Neuronal stem cell (in vitro differentiated cells): ENCODE measurements at regions not wholly inside any gene's neighbourhood (a gene's known extent, or its start where the extent isn't known, plus 50 kb on each side); places are given as distances from the start of the nearest gene placed in this dataset.

Experiments used
- DNase-seq: peaks from one replicate; pipeline ENCODE4 v3.0.0-alpha.2; 2013; ENCODE audit warnings: low spot score
- H2AFZ ChIP-seq: one replicate; pipeline ENCODE4 v1.6.1; 2013; ENCODE audit warnings: mild to moderate bottlenecking, low read length, inconsistent platforms
- H2AK5ac ChIP-seq: 2 replicates; pipeline ENCODE4 v1.6.1; 2013; ENCODE audit warnings: low read depth, mild to moderate bottlenecking, inconsistent platforms, low read length, moderate library complexity, mixed read lengths
- H2BK120ac ChIP-seq: 2 replicates; pipeline ENCODE4 v1.6.1; 2013; ENCODE audit warnings: low read depth, mild to moderate bottlenecking, inconsistent platforms, low read length, moderate library complexity, mixed read lengths
- H2BK12ac ChIP-seq: one replicate; pipeline ENCODE4 v1.6.1; 2013; ENCODE audit warnings: low read length, inconsistent platforms
- H2BK15ac ChIP-seq: 2 replicates; pipeline ENCODE4 v1.6.1; 2013; ENCODE audit warnings: mild to moderate bottlenecking, low read length, inconsistent platforms, mixed read lengths
- H2BK5ac ChIP-seq: one replicate; pipeline ENCODE4 v1.6.1; 2013; ENCODE audit warnings: inconsistent platforms, mild to moderate bottlenecking, low read length, moderate library complexity
- H3K14ac ChIP-seq: one replicate; pipeline ENCODE4 v1.6.1; 2013; ENCODE audit warnings: low read length, inconsistent platforms
- H3K18ac ChIP-seq: 2 replicates; pipeline ENCODE4 v1.6.1; 2013; ENCODE audit warnings: low read length, inconsistent platforms
- H3K23ac ChIP-seq: 2 replicates; pipeline ENCODE4 v1.6.1; 2013; ENCODE audit warnings: low read depth, mild to moderate bottlenecking, mixed read lengths, low read length, inconsistent platforms; ENCODE audit not compliant: poor library complexity
- H3K27ac ChIP-seq: replicated peaks from 3 replicates; pipeline ENCODE4 v1.5.1; 2013; ENCODE audit warnings: low read length, inconsistent platforms
- H3K27me3 ChIP-seq, 3 experiments: 2 replicates each; pipeline ENCODE4 v1.6.1; 2013; ENCODE audit warnings: low read length in 3 of 3, mild to moderate bottlenecking in 2 of 3, inconsistent platforms in 1 of 3, low read depth in 1 of 3, mixed read lengths in 1 of 3, moderate library complexity in 1 of 3; ENCODE audit not compliant: control insufficient read depth in 3 of 3, insufficient read depth in 3 of 3
- H3K36me3 ChIP-seq, 2 donors: replicated peaks in 1 of 2; 2 replicates each; pipeline ENCODE4 v1.6.1; 2013; ENCODE audit warnings: low read length in 2 of 2; ENCODE audit not compliant: control insufficient read depth in 2 of 2, insufficient read depth in 2 of 2
- H3K4ac ChIP-seq: 2 replicates; pipeline ENCODE4 v1.6.1; 2013; ENCODE audit warnings: inconsistent platforms, mild to moderate bottlenecking, low read length, moderate library complexity
- H3K4me1 ChIP-seq, 2 donors: 1 replicate in 1 of 2; 2 replicates in 1 of 2; pipeline ENCODE4 v1.6.1; 2013; ENCODE audit warnings: low read length in 2 of 2, low read depth in 1 of 2; ENCODE audit not compliant: control insufficient read depth in 2 of 2, insufficient read depth in 1 of 2
- H3K4me2 ChIP-seq: one replicate; pipeline ENCODE4 v1.6.1; 2013; ENCODE audit warnings: mild to moderate bottlenecking, low read length, inconsistent platforms; ENCODE audit not compliant: insufficient read depth, poor library complexity, severe bottlenecking
- H3K4me3 ChIP-seq, 2 donors: 2 replicates each; pipeline ENCODE4 v1.5.1; 2013; ENCODE audit warnings: low read length in 2 of 2, mild to moderate bottlenecking in 2 of 2, inconsistent platforms in 1 of 2, moderate library complexity in 1 of 2
- H3K79me1 ChIP-seq: one replicate; pipeline ENCODE4 v1.6.1; 2013; ENCODE audit warnings: low read depth, mild to moderate bottlenecking, inconsistent platforms, low read length, moderate library complexity
- H3K9ac ChIP-seq: one replicate; pipeline ENCODE4 v1.6.1; 2013; ENCODE audit warnings: mild to moderate bottlenecking, low read depth, low read length, inconsistent platforms; ENCODE audit not compliant: poor library complexity
- H3K9me3 ChIP-seq, 2 donors: replicated peaks in 1 of 2; 2 replicates each; pipeline versions ENCODE3 to v1.6.1; 2013; ENCODE audit warnings: low read length in 2 of 2, mild to moderate bottlenecking in 2 of 2, inconsistent platforms in 1 of 2, low read depth in 1 of 2, mixed read lengths in 1 of 2, moderate library complexity in 1 of 2; ENCODE audit not compliant: control insufficient read depth in 2 of 2, insufficient read depth in 1 of 2
- H4K8ac ChIP-seq: one replicate; pipeline ENCODE4 v1.6.1; 2013; ENCODE audit warnings: low read depth, mild to moderate bottlenecking, inconsistent platforms, low read length, moderate library complexity
- H4K91ac ChIP-seq: one replicate; pipeline ENCODE4 v1.6.1; 2013; ENCODE audit warnings: low read length, low read depth, mild to moderate bottlenecking, inconsistent platforms; ENCODE audit not compliant: poor library complexity
- WGBS, 2 donors: extraction: QIAGEN DNeasy Blood & Tissue Kit; methylation state at CpG; one replicate each; pipeline ENCODE4 v1.1.7; 2013; ENCODE audit warnings: missing lambda C conversion rate in 2 of 2, mixed read lengths in 1 of 2; ENCODE audit not compliant: insufficient read length in 2 of 2, insufficient replicate concordance in 1 of 2; ENCODE audit errors: extremely low coverage in 2 of 2; 5-methylcytosine and 5-hydroxymethylcytosine counted together

DNA sequence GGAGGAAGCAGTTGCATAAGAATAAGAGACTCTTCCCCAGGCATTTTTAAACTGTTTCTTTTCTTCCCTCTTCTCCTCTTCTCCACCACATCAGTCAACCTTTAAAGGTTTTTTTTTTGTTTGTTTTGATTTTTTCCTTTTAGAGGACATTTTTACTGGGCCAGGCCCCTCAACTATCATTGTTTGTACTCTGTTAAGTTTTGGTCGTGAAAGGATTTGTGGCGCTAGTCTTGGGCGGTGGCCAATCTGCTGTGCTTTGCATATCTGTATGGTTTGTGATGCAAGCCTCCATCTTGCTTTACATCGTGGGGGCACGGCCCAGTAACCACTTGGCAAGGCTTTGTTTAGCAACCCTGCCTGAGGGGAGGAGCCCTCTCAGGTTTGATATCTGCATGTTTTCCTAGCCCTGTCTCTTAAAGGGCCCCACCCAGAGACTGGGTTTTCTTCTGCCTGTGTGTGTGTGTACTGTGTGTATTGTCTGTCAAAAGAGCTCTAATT lies 101.9 kb upstream of the SLITRK2 start:
- H3K27me3 ChIP-seq = no peaks in the 10 kb centered on the region
- no peak overlapping the region for H2BK12ac ChIP-seq
- H2BK15ac ChIP-seq = no peak overlapping the region
- no peaks in the 10 kb centered on the region for H3K36me3 ChIP-seq
- H3K4ac ChIP-seq = no peak overlapping the region
- H2BK120ac ChIP-seq = no peak overlapping the region
- H3K14ac ChIP-seq = no peak overlapping the region
- no peaks in the 10 kb centered on the region for H3K4me1 ChIP-seq
- H3K27ac ChIP-seq = no peak overlapping the region
- no peaks in the 10 kb centered on the region for H3K9me3 ChIP-seq
- no peak overlapping the region for H3K9ac ChIP-seq
- no peak overlapping the region for H3K18ac ChIP-seq
- H4K91ac ChIP-seq = no peak overlapping the region
- H3K79me1 ChIP-seq = no peaks in the 10 kb centered on the region
- no peak overlapping the region for H3K4me2 ChIP-seq
- no peak overlapping the region for H3K4me3 ChIP-seq
- H4K8ac ChIP-seq = no peak overlapping the region
- H2AK5ac ChIP-seq = no peak overlapping the region
- WGBS, 2 donors = no CpG with 5 or more reads among the region's 5 CpGs
- no peak overlapping the region for H3K23ac ChIP-seq
- no peak overlapping the region for H2BK5ac ChIP-seq
- DNase-seq = no peak
- H2AFZ ChIP-seq = no peak overlapping the region

DNA sequence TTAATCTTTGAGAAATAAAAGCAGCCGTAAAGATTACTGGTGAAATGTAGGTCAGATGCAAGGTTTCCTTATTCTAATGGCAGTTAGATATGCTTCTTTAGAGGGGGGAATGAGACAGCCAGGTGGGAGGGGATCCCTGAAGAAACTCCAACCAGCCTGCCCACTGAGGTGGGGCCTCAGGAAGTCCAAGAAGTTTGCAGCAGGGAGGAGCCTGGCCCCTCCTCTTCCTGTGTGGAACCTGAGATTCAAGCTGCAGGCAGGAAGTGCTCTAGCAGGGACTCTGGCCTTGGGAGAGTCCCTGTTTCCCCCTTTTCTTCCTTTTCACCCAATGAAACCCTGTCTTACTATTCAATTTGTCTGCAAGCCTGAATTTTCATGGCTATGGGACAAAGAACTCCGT lies 101.4 kb upstream of the SLITRK2 start:
- no peak overlapping the region for H2BK15ac ChIP-seq
- H2AFZ ChIP-seq = peak overlapping the region; percentile 59
- H3K9me3 ChIP-seq = no peaks in the 10 kb centered on the region
- no peak overlapping the region for H3K27ac ChIP-seq
- H3K36me3 ChIP-seq = no peaks in the 10 kb centered on the region
- DNase-seq = no peak
- no peaks in the 10 kb centered on the region for H3K27me3 ChIP-seq
- no peak overlapping the region for H3K4me3 ChIP-seq
- WGBS, 2 donors = no CpG with 5 or more reads among the region's 2 CpGs
- no peak overlapping the region for H3K4ac ChIP-seq
- H3K23ac ChIP-seq = no peak overlapping the region
- no peak overlapping the region for H2BK120ac ChIP-seq
- no peak overlapping the region for H3K14ac ChIP-seq
- no peak overlapping the region for H3K18ac ChIP-seq
- H2AK5ac ChIP-seq = no peak overlapping the region
- no peak overlapping the region for H2BK12ac ChIP-seq
- no peak overlapping the region for H3K9ac ChIP-seq
- no peak overlapping the region for H4K91ac ChIP-seq
- no peak overlapping the region for H3K4me2 ChIP-seq
- H3K4me1 ChIP-seq = no peaks in the 10 kb centered on the region
- no peak overlapping the region for H4K8ac ChIP-seq
- no peak overlapping the region for H2BK5ac ChIP-seq
- no peaks in the 10 kb centered on the region for H3K79me1 ChIP-seq

DNA sequence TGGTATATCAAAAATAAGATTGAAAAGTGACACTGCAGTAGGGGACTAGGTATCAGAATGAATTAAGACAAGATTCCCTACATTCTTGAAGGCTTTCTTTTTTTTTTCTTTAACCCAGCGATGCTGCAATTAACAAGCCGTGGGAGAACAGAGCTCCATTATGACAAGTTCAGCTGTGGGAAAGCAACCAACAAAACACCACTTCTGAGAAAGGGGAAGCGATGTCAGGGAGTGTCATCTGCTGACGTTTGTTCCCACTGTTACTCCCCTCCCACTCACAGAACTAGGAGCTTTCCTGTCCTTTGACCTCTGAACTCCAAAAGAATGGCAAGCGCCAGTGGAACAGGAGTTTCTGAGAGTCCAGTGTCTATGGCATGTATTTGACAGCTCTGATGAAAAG lies 90.2 kb upstream of the SLITRK2 start:
- H2BK15ac ChIP-seq = no peak overlapping the region
- no peak for DNase-seq
- H3K4me1 ChIP-seq = peaks cover 0 to 4% of the 10 kb centered on the region in 2 donors

DNA sequence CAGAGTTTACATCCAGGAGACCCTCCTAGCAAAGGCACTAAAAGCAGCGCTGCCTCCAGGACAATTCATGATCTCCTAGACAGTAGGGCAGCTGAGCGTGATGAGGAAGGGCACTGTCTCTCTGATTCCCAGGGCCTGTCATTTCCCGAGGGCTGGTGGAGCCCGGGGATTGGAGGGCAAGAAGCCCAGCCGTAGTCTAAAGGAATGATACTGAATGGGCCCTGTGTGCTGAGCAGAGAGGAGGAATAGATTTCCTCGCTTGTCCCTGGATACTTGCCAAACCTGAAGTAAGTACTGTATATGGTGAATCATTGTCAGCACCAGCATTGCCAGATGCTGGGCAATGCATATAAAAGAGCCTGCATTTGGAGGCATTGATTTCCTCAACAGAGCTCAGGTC lies 88.0 kb upstream of the SLITRK2 start:
- no peak overlapping the region for H2BK15ac ChIP-seq
- no peak overlapping the region for H3K4me2 ChIP-seq
- H2AFZ ChIP-seq = no peak overlapping the region
- H3K27me3 ChIP-seq = no peaks in the 10 kb centered on the region
- H3K4me1 ChIP-seq = peaks cover 0 to 4% of the 10 kb centered on the region in 2 donors
- no peak overlapping the region for H4K91ac ChIP-seq
- no peak overlapping the region for H2BK5ac ChIP-seq
- no peaks in the 10 kb centered on the region for H3K9me3 ChIP-seq
- H3K79me1 ChIP-seq = no peaks in the 10 kb centered on the region
- no peak for DNase-seq
- H3K14ac ChIP-seq = no peak overlapping the region
- no peak overlapping the region for H3K9ac ChIP-seq
- H2AK5ac ChIP-seq = no peak overlapping the region
- H2BK120ac ChIP-seq = no peak overlapping the region
- no peak overlapping the region for H4K8ac ChIP-seq
- H3K23ac ChIP-seq = no peak overlapping the region
- no peaks in the 10 kb centered on the region for H3K36me3 ChIP-seq
- WGBS, 2 donors = no CpG with 5 or more reads among the region's 6 CpGs
- no peak overlapping the region for H3K18ac ChIP-seq
- H2BK12ac ChIP-seq = no peak overlapping the region
- H3K4me3 ChIP-seq = no peak overlapping the region
- no peak overlapping the region for H3K4ac ChIP-seq
- no peak overlapping the region for H3K27ac ChIP-seq

More for the DNA sequence above, 90.2 kb upstream of the SLITRK2 start:
- no peak overlapping the region for H3K14ac ChIP-seq
- H3K27ac ChIP-seq = peak overlapping the region; percentile 49
- no peaks in the 10 kb centered on the region for H3K27me3 ChIP-seq
- no peak overlapping the region for H2BK12ac ChIP-seq
- no peak overlapping the region for H3K18ac ChIP-seq
- no peak overlapping the region for H3K23ac ChIP-seq
- H3K4ac ChIP-seq = no peak overlapping the region
- H3K9me3 ChIP-seq = no peaks in the 10 kb centered on the region
- H3K4me2 ChIP-seq = no peak overlapping the region
- no peaks in the 10 kb centered on the region for H3K79me1 ChIP-seq
- H2AFZ ChIP-seq = no peak overlapping the region
- no peak overlapping the region for H4K91ac ChIP-seq
- H2BK5ac ChIP-seq = no peak overlapping the region
- H3K4me3 ChIP-seq = no peak overlapping the region
- no peak overlapping the region for H4K8ac ChIP-seq
- H3K36me3 ChIP-seq = no peaks in the 10 kb centered on the region
- WGBS, 2 donors = no CpG with 5 or more reads among the region's 5 CpGs
- H2BK120ac ChIP-seq = no peak overlapping the region
- H2AK5ac ChIP-seq = no peak overlapping the region
- H3K9ac ChIP-seq = no peak overlapping the region
